Stimulated activated naive B cell treated with anti-CD40 and anti-IgM and Interleukin-4, amounts not matched to agents 10 μg/mL and 1 μg/mL and 100 μg/mL, for 72 hours (primary cell): ENCODE measurements at regions not wholly inside any gene's neighbourhood (a gene's known extent, or its start where the extent isn't known, plus 50 kb on each side); places are given as distances from the start of the nearest gene placed in this dataset.

Experiments
- ATAC-seq, 2 donors: fragments of 150-1000 bp; cut with Tn5 transposase; replicated peaks; 2 replicates each; pipeline ENCODE4 v1.10.0; 2021; ENCODE audit warnings: moderate library complexity in 1 of 2
- DNase-seq: peaks from one replicate; pipeline ENCODE4 v3.0.0; 2021
- H3K27ac Mint-ChIP-seq: one replicate; pipeline ENCODE4 v1.8.0; 2022; ENCODE audit warnings: mild to moderate bottlenecking, mixed read lengths
- H3K27me3 Mint-ChIP-seq, 2 donors: one replicate each; pipeline ENCODE4 v1.8.0; 2022; ENCODE audit warnings: mixed read lengths in 2 of 2
- H3K36me3 Mint-ChIP-seq, 2 donors: one replicate each; pipeline ENCODE4 v1.8.0; 2022; ENCODE audit warnings: mixed read lengths in 2 of 2, mild to moderate bottlenecking in 1 of 2
- H3K4me1 Mint-ChIP-seq, 2 donors: one replicate each; pipeline ENCODE4 v1.8.0; 2022; ENCODE audit warnings: mixed read lengths in 2 of 2, mild to moderate bottlenecking in 1 of 2
- H3K4me3 Mint-ChIP-seq, 2 donors: one replicate each; pipeline ENCODE4 v1.8.0; 2022; ENCODE audit warnings: mild to moderate bottlenecking in 2 of 2, mixed read lengths in 2 of 2, moderate library complexity in 1 of 2
- H3K9me3 Mint-ChIP-seq, 2 donors: one replicate each; pipeline ENCODE4 v1.8.0; 2022; ENCODE audit warnings: mixed read lengths in 2 of 2, mild to moderate bottlenecking in 1 of 2

DNA sequence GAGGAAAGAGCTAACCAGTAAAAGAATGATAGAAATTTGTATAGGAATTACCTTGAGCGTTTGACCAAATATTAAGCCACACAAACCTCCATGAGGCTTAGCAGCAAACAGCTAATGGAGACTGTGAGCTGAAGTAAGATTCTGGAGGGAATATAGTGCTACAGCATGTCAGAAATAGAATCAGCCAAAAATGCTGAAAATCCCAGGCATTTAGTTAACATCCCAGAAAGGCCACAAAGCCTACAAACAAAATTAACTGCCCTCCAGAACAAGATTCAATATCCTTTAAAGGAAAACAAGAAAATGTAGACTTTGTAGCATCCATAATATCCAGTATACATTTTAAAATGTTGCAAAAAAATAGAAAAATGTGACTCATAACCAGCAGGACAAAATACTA lies 257.8 kb upstream of the TUSC1 start:
- H3K27ac Mint-ChIP-seq: no peak overlapping the region
- no peak overlapping the region for H3K4me3 Mint-ChIP-seq
- H3K4me1 Mint-ChIP-seq: no peaks in the 10 kb centered on the region
- H3K9me3 Mint-ChIP-seq: peaks cover 0 to 6% of the 10 kb centered on the region in 2 donors
- ATAC-seq: no peak
- H3K27me3 Mint-ChIP-seq: no peaks in the 10 kb centered on the region
- DNase-seq: no peak
- no peaks in the 10 kb centered on the region for H3K36me3 Mint-ChIP-seq

- Mint-ChIP-seq H3K27me3 (no peaks in the 10 kb centered on the region), H3K9me3 (peaks cover 0 to 3% of the 10 kb centered on the region in 2 donors)
Observed at GRCh38 chr9:25935188-25935587, 256.9 kb upstream of the TUSC1 start.

GRCh38 chr9:25918761-25919160 lies 240.5 kb upstream of the TUSC1 start:
- no peaks in the 10 kb centered on the region for H3K4me1 Mint-ChIP-seq
- H3K27me3 Mint-ChIP-seq: no peaks in the 10 kb centered on the region
- ATAC-seq: no peak
- H3K9me3 Mint-ChIP-seq: peaks cover 5 to 6% of the 10 kb centered on the region in 2 donors
- H3K27ac Mint-ChIP-seq: no peak overlapping the region
- DNase-seq: no peak
- no peaks in the 10 kb centered on the region for H3K36me3 Mint-ChIP-seq
- H3K4me3 Mint-ChIP-seq: no peak overlapping the region

More at GRCh38 chr9:25935188-25935587, 256.9 kb upstream of the TUSC1 start:
- DNase-seq (no peak), ATAC-seq (no peak)
- Mint-ChIP-seq H3K4me3 (no peak overlapping the region), H3K4me1 (no peaks in the 10 kb centered on the region), H3K27ac (no peak overlapping the region), H3K36me3 (no peaks in the 10 kb centered on the region)

GRCh38 chr9:25917731-25918362 lies 239.6 kb upstream of the TUSC1 start:
- DNase-seq (no peak), ATAC-seq (no peak)
- H3K27me3 Mint-ChIP-seq: no peaks in the 10 kb centered on the region
- no peaks in the 10 kb centered on the region for H3K4me1 Mint-ChIP-seq
- H3K4me3 Mint-ChIP-seq: no peak overlapping the region
- H3K9me3 Mint-ChIP-seq: peaks cover 5% of the 10 kb centered on the region in 2 donors
- H3K36me3 Mint-ChIP-seq: no peaks in the 10 kb centered on the region
- no peak overlapping the region for H3K27ac Mint-ChIP-seq

DNA sequence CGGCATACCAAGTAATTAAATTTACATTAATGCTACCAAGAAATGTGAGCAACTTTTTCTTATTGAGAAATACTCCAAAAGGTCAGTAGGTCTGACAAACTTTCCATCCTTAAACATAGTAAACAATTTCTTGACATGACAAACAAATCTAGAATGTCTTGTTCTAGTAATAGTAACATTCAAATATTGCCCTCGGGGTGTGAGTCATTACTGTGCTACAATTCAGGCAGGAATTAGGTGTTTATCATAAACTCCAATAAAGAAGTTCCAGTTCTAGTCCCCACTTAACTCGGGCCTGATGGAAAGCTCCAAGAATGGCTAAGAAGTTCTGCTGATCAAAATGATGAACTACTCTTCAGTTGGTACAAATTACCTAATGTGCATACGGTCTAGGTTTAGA lies 235.6 kb upstream of the TUSC1 start:
- DNase-seq (no peak), ATAC-seq (no peak)
- Mint-ChIP-seq H3K27me3 (no peaks in the 10 kb centered on the region), H3K4me1 (no peaks in the 10 kb centered on the region), H3K27ac (no peak overlapping the region), H3K9me3 (peaks cover 0 to 6% of the 10 kb centered on the region in 2 donors), H3K4me3 (no peak overlapping the region), H3K36me3 (no peaks in the 10 kb centered on the region)

DNA sequence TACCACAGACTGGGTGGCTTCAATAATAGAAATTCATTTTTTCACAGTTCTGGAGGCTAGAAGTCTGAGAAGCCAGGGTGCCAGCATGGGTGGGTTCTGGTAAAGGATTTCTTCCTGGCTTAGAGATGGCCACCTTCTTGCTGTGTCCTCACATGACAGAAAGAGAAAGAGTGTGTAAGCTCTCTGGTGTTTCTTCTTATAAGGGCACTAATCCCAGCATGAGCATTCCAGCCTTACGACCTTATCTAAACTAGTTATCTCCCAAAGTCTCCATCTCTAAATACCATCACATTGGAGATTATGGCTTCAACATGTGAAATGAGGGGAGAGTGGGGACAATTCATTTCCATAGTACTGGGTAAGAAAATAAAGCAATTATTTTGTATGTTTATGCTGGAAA lies 226.5 kb upstream of the TUSC1 start:
- peaks cover 5 to 7% of the 10 kb centered on the region in 2 donors for H3K9me3 Mint-ChIP-seq
- H3K36me3 Mint-ChIP-seq: no peaks in the 10 kb centered on the region
- H3K4me3 Mint-ChIP-seq: no peak overlapping the region
- H3K4me1 Mint-ChIP-seq: no peaks in the 10 kb centered on the region
- no peak for ATAC-seq
- no peaks in the 10 kb centered on the region for H3K27me3 Mint-ChIP-seq
- no peak overlapping the region for H3K27ac Mint-ChIP-seq
- DNase-seq: no peak

- no peak overlapping the region for H3K4me3 Mint-ChIP-seq
- H3K27ac Mint-ChIP-seq: no peak overlapping the region
- no peaks in the 10 kb centered on the region for H3K36me3 Mint-ChIP-seq
- peaks cover 18 to 23% of the 10 kb centered on the region in 2 donors for H3K9me3 Mint-ChIP-seq
- H3K4me1 Mint-ChIP-seq: no peaks in the 10 kb centered on the region
- ATAC-seq (no peak), DNase-seq (no peak)
- no peaks in the 10 kb centered on the region for H3K27me3 Mint-ChIP-seq
Observed at GRCh38 chr9:25891527-25891926, 213.3 kb upstream of the TUSC1 start.

DNA sequence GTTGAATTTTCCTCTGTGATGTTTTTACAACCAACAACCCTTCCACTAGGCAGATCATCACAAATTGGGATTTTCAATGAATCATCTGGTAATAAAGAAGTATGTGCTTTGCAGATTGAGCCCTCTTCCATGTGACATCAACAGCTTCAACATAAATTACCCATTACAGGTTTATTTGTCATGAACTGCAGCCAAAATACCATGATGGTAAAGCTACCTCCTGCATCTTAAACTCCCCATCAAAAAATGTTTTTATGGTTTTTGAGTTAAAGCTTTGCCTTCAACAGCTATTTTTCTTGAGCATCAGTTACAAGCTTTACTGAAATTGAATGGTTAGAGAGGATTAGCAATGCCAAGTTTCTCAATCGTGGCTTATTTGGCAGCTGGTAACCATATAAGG lies 211.4 kb upstream of the TUSC1 start:
- ATAC-seq (no peak), DNase-seq (no peak)
- no peaks in the 10 kb centered on the region for H3K4me1 Mint-ChIP-seq
- H3K36me3 Mint-ChIP-seq: no peaks in the 10 kb centered on the region
- H3K4me3 Mint-ChIP-seq: no peak overlapping the region
- H3K9me3 Mint-ChIP-seq: peaks cover 13 to 16% of the 10 kb centered on the region in 2 donors
- no peaks in the 10 kb centered on the region for H3K27me3 Mint-ChIP-seq
- H3K27ac Mint-ChIP-seq: no peak overlapping the region

DNA sequence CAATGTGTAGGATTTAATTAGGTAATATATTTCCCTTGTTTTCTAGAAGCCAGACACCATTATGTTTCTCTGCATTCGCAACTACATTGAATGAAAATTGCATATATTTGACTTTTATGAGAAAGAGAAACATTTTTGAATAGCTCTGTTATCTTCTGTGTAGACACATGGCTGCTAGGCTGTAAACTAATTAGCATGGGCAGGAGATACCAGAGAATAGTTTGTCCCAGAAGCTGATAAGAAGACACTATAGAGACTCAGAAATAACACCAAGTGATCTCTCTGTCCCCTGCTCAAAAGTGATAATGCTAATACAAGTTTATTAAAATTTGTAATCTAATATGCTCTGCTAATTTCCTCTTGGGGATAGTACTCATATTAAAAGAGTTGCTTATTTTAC lies 198.0 kb upstream of the TUSC1 start:
- Mint-ChIP-seq H3K9me3 (peaks cover 0 to 7% of the 10 kb centered on the region in 2 donors), H3K27ac (no peak overlapping the region), H3K27me3 (no peaks in the 10 kb centered on the region), H3K36me3 (no peaks in the 10 kb centered on the region), H3K4me1 (no peaks in the 10 kb centered on the region), H3K4me3 (no peak overlapping the region)
- ATAC-seq (no peak), DNase-seq (no peak)

- Mint-ChIP-seq H3K36me3 (no peaks in the 10 kb centered on the region), H3K9me3 (peaks cover 0 to 10% of the 10 kb centered on the region in 2 donors), H3K4me3 (no peak overlapping the region), H3K27ac (no peak overlapping the region), H3K4me1 (no peaks in the 10 kb centered on the region), H3K27me3 (no peaks in the 10 kb centered on the region)
- ATAC-seq: no peak
- no peak for DNase-seq
Observed at GRCh38 chr9:25864509-25864908, 186.3 kb upstream of the TUSC1 start.

DNA sequence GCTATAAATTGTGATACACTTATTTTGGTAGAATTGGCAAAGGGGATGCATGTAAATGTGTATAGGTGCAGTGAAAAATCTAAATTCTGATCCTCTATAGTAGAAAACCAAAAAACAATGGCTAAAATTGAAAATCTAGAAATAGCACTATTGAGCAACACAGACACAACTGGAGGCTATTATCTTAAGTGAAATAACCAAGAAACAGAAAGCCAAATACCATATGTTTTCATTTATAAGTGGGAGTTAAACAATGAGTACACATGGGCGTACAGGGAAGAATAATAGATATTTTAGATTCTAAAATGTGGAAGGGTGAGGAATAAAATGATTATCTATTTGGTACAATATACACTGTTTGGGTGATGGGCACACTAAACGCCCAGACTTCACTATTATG lies 183.2 kb upstream of the TUSC1 start:
- Mint-ChIP-seq H3K27me3 (no peaks in the 10 kb centered on the region), H3K27ac (no peak overlapping the region), H3K9me3 (peaks cover 0 to 5% of the 10 kb centered on the region in 2 donors), H3K4me1 (no peaks in the 10 kb centered on the region), H3K4me3 (no peak overlapping the region), H3K36me3 (no peaks in the 10 kb centered on the region)
- ATAC-seq (no peak), DNase-seq (no peak)

- DNase-seq: no peak
- Mint-ChIP-seq H3K4me1 (no peaks in the 10 kb centered on the region), H3K9me3 (peaks cover 0 to 12% of the 10 kb centered on the region in 2 donors), H3K36me3 (no peaks in the 10 kb centered on the region), H3K27me3 (no peaks in the 10 kb centered on the region), H3K27ac (no peak overlapping the region), H3K4me3 (no peak overlapping the region)
- no peak for ATAC-seq
Observed at GRCh38 chr9:25857147-25857546, 178.9 kb upstream of the TUSC1 start.

DNA sequence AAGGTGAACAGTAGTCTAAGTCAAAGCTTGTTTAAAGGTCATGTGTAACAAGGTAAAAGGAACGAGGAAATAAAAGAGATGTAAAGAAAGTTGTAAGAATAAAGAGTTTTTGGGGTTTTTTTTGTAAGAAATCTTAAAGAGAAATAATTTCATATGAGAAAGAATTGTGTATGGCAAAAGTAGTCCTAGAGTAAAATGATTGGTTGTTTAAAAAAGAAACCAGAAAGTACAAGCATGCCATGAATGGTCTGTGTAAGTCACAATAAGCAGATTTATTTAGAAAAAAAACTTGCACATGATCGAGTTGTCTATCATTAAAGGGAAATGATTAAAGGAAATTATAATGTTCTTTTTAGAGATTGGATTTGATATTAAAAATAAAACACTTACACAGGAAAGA lies 172.6 kb upstream of the TUSC1 start:
- Mint-ChIP-seq H3K36me3 (no peaks in the 10 kb centered on the region), H3K27ac (no peak overlapping the region), H3K9me3 (peaks cover 8 to 12% of the 10 kb centered on the region in 2 donors), H3K27me3 (no peaks in the 10 kb centered on the region), H3K4me1 (no peaks in the 10 kb centered on the region), H3K4me3 (no peak overlapping the region)
- ATAC-seq: no peak
- no peak for DNase-seq

GRCh38 chr9:25845867-25846266 lies 167.6 kb upstream of the TUSC1 start:
- no peak overlapping the region for H3K27ac Mint-ChIP-seq
- H3K36me3 Mint-ChIP-seq: no peaks in the 10 kb centered on the region
- no peaks in the 10 kb centered on the region for H3K27me3 Mint-ChIP-seq

GRCh38 chr9:25830381-25830780 lies 152.1 kb upstream of the TUSC1 start:
- no peak for DNase-seq
- no peaks in the 10 kb centered on the region for H3K36me3 Mint-ChIP-seq
- no peaks in the 10 kb centered on the region for H3K4me1 Mint-ChIP-seq
- ATAC-seq: no peak
- no peak overlapping the region for H3K27ac Mint-ChIP-seq
- H3K9me3 Mint-ChIP-seq: peaks cover 7 to 13% of the 10 kb centered on the region in 2 donors
- no peaks in the 10 kb centered on the region for H3K27me3 Mint-ChIP-seq
- no peak overlapping the region for H3K4me3 Mint-ChIP-seq

More at GRCh38 chr9:25845867-25846266, 167.6 kb upstream of the TUSC1 start:
- no peak for ATAC-seq
- Mint-ChIP-seq H3K4me3 (no peak overlapping the region), H3K9me3 (peaks cover 2 to 8% of the 10 kb centered on the region in 2 donors), H3K4me1 (no peaks in the 10 kb centered on the region)
- DNase-seq: no peak

DNA sequence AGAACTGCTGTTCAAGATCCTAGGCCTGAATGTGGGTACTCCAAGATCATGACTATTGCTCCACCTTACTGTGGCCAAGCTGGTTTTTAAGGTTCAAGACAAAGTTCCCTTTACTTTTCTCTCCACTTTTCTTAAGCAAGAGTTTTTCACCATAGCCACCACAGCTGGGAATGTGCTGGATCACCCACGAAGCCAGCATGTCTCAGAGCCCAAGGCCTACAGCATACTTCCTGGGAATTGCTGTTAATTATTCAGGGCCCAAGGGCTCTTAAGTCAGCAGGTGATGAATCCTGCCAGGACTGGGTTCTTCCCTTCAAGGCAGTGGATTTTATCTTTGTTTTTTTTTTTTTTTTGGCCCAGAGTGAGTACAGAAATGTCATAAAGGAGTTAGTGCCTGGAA lies 149.4 kb upstream of the TUSC1 start:
- no peak overlapping the region for H3K27ac Mint-ChIP-seq
- DNase-seq: no peak
- no peaks in the 10 kb centered on the region for H3K36me3 Mint-ChIP-seq
- peaks cover 15 to 23% of the 10 kb centered on the region in 2 donors for H3K9me3 Mint-ChIP-seq
- no peaks in the 10 kb centered on the region for H3K4me1 Mint-ChIP-seq
- H3K27me3 Mint-ChIP-seq: no peaks in the 10 kb centered on the region
- no peak overlapping the region for H3K4me3 Mint-ChIP-seq
- no peak for ATAC-seq
